SU-DHL-6 (cell line): ENCODE measurements at regions not wholly inside any gene's neighbourhood (a gene's known extent, or its start where the extent isn't known, plus 50 kb on each side); places are given as distances from the start of the nearest gene placed in this dataset.

ENCODE experiments used
- H2AFZ ChIP-seq: fragments of 200-600 bp; sonication (generic); 2 replicates; pipeline ENCODE4 v1.6.1; 2014; ENCODE audit warnings: low read depth, mild to moderate bottlenecking, moderate library complexity, mixed read lengths, antibody characterized with exemption, low read length; ENCODE audit not compliant: severe bottlenecking
- H3F3A ChIP-seq: fragments of 200-600 bp; shearing (Covaris generic); 2 replicates; pipeline ENCODE4 v1.6.0; 2016; ENCODE audit warnings: antibody characterized with exemption, mild to moderate bottlenecking; ENCODE audit not compliant: insufficient read depth
- H3K27ac ChIP-seq: fragments of 200-600 bp; sonication (generic); 2 replicates; pipeline ENCODE4 v1.5.1; 2016; ENCODE audit warnings: low read depth, mild to moderate bottlenecking, low read length, moderate library complexity, mixed read lengths
- H3K27me3 ChIP-seq: fragments of 200-600 bp; sonication (generic), shearing (Covaris generic); 2 replicates; pipeline ENCODE4 v1.6.0; 2014; ENCODE audit warnings: mild to moderate bottlenecking, low read length
- H3K36me3 ChIP-seq: fragments of 200-600 bp; sonication (generic); 2 replicates; pipeline ENCODE4 v1.6.1; 2014; ENCODE audit warnings: mild to moderate bottlenecking, low read length, mixed read lengths
- H3K4me2 ChIP-seq: fragments of 300-600, 200-600 bp; shearing (Covaris generic), sonication (generic); 2 replicates; pipeline ENCODE4 v1.6.0; 2014; ENCODE audit warnings: low read length, low read depth, mild to moderate bottlenecking; ENCODE audit not compliant: poor library complexity, severe bottlenecking
- H3K4me3 ChIP-seq: fragments of 200-600 bp; sonication (generic); 2 replicates; pipeline ENCODE4 v1.5.1; 2014; ENCODE audit warnings: antibody characterized with exemption, low read length, mild to moderate bottlenecking, mixed read lengths; ENCODE audit not compliant: insufficient read depth, poor library complexity, severe bottlenecking
- H3K79me2 ChIP-seq: fragments of 200-600 bp; sonication (generic); 2 replicates; pipeline ENCODE4 v1.6.1; 2014; ENCODE audit warnings: mild to moderate bottlenecking, low read length, moderate library complexity; ENCODE audit not compliant: insufficient read depth
- H3K9ac ChIP-seq: fragments of 200-600 bp; sonication (generic); 2 replicates; pipeline ENCODE4 v1.7.0; 2014; ENCODE audit warnings: mild to moderate bottlenecking, low read length
- H3K9me2 ChIP-seq: fragments of 200-600 bp; sonication (generic); replicated peaks from 2 replicates; pipeline ENCODE4 v1.6.1; 2014; ENCODE audit warnings: low read length; ENCODE audit not compliant: insufficient read depth
- H3K9me3 ChIP-seq: fragments of 200-600 bp; sonication (generic); 2 replicates; pipeline ENCODE4 v1.6.1; 2014; ENCODE audit warnings: low read length, mixed read lengths; ENCODE audit not compliant: insufficient read depth
- H4K20me1 ChIP-seq: fragments of 200-600 bp; sonication (generic); 2 replicates; pipeline ENCODE4 v1.6.1; 2014; ENCODE audit warnings: low read depth, mild to moderate bottlenecking, antibody characterized with exemption, low read length, moderate library complexity, mixed read lengths
- EZH2phosphoT487 ChIP-seq: fragments of 200-600 bp; sonication (generic), shearing (Covaris generic); conservative IDR thresholded peaks from 2 replicates; pipeline ENCODE4 v1.6.1; 2018; ENCODE audit warnings: mild to moderate bottlenecking, antibody characterized with exemption, low read length, moderate library complexity, mixed read lengths
- TF ChIP-seq, protein P1 (sequence below): fragments of 200-600 bp; sonication (generic); IDR thresholded peaks from one replicate; pipeline ENCODE4 v1.5.1; 2017; ENCODE audit warnings: antibody characterized with exemption, mild to moderate bottlenecking, low read length, moderate library complexity; ENCODE audit not compliant: insufficient read depth, poor library complexity, severe bottlenecking

DNA sequence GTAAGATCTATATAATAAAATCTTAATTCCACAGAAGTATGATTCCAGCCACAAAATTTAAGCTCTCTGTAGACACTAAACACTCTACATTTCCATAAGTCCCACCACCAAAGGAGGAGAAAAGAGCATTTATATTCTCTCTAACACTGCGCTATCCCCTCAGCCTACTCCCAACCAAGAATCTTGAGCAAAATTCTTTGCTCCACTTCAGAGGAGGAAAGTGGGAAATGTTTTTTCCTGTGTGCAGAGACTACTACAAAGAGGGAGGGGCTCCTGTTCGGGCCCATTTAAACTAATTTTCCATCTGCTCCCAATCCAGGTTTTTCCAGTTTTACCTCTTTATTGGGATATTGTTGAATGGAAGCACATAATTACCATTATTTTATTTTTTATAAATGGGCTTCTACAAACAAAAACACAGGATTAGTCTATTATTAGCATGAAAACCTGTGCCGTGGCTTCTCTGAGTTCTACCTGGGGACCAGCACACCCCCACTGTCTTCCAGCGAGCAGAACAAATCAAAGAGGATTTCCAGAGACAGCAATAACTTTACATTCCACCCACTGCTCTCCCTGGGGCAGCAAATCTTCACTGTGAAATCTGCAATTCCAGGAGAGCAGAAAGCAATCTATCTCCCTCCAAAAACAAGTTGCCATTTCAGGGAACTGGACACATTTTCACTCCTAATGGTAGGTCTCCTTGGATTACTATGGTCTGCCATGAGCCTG lies 174.0 kb downstream of the DAD1 start:
- TF ChIP-seq, protein P1, sequence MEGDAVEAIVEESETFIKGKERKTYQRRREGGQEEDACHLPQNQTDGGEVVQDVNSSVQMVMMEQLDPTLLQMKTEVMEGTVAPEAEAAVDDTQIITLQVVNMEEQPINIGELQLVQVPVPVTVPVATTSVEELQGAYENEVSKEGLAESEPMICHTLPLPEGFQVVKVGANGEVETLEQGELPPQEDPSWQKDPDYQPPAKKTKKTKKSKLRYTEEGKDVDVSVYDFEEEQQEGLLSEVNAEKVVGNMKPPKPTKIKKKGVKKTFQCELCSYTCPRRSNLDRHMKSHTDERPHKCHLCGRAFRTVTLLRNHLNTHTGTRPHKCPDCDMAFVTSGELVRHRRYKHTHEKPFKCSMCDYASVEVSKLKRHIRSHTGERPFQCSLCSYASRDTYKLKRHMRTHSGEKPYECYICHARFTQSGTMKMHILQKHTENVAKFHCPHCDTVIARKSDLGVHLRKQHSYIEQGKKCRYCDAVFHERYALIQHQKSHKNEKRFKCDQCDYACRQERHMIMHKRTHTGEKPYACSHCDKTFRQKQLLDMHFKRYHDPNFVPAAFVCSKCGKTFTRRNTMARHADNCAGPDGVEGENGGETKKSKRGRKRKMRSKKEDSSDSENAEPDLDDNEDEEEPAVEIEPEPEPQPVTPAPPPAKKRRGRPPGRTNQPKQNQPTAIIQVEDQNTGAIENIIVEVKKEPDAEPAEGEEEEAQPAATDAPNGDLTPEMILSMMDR = no peak
- TF ChIP-seq EZH2phosphoT487 = no peak
- Histone ChIP-seq H3K79me2 (no peaks in the 10 kb centered on the region), H3K9ac (no peak overlapping the region), H3K9me2 (no peaks in the 10 kb centered on the region), H3K4me3 (no peak overlapping the region), H3K36me3 (no peaks in the 10 kb centered on the region), H3F3A (no peaks in the 10 kb centered on the region), H3K9me3 (no peaks in the 10 kb centered on the region), H3K27me3 (no peaks in the 10 kb centered on the region), H4K20me1 (no peaks in the 10 kb centered on the region), H3K27ac (no peak overlapping the region), H2AFZ (no peak overlapping the region), H3K4me2 (no peak overlapping the region)

DNA sequence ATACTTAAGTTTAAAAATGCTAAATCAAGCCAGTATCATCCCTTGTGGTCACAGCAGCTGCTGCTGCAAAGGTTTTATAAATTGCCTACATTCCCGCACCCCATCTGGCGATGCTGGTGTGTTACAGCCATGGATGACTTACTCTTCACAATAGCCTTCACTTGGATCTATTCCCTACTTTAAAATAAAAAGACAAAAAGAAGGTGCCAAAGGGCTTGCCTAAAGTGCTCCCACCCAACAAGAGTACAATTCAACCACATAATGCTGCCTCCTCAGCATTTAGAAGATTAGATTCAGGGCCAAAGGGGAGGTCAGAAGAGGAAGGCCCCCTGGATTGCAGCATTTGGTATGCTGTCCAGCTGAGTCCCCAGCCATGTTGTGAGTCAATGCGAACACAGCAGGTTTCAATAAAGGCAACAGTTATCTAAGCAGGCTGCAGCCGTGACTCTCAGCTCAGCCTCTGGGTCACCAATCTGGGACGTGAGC lies 176.1 kb downstream of the DAD1 start:
- Histone ChIP-seq H3K79me2 (no peaks in the 10 kb centered on the region), H3K4me3 (no peak overlapping the region), H3K9ac (no peak overlapping the region), H3K9me3 (no peaks in the 10 kb centered on the region), H3K27ac (no peak overlapping the region), H4K20me1 (no peaks in the 10 kb centered on the region), H3K4me2 (no peak overlapping the region), H3K9me2 (no peaks in the 10 kb centered on the region), H3K27me3 (no peaks in the 10 kb centered on the region), H2AFZ (no peak overlapping the region), H3F3A (no peaks in the 10 kb centered on the region), H3K36me3 (no peaks in the 10 kb centered on the region)
- TF ChIP-seq, protein P1 = no peak
- TF ChIP-seq EZH2phosphoT487 = no peak

DNA sequence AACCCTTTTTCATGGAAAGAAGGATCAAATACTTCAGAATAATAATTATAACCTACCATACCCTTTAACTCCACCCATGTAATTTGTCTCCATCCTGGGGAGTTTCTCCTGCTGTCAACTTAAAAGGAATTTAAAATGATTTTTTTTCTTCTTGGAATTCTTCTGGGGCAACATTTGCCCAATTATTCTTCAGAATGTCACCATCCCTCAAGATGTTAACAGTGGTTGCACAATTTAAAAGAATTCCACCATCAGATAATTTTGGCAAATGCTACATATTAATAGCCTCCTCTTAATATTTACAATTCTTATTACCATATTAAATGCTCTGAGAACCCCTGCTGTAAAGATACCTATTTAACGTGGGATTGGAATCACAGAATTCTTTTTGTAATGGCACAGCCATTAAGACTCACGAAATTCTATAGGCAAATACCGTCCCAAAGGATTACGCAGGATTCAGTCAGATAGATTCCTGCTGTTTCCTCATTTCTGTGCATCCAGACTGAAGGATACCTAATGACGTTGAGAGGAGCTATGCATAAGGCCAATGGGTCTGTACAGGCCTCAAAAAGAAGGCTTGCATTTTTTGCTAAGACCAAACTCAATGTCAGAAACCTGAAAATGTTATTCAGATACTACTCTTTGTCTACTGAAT lies 177.5 kb downstream of the DAD1 start:
- Histone ChIP-seq H3K9me3 (no peaks in the 10 kb centered on the region), H3K27ac (no peak overlapping the region), H4K20me1 (no peaks in the 10 kb centered on the region), H3K9me2 (no peaks in the 10 kb centered on the region), H3K4me2 (no peak overlapping the region), H3K79me2 (no peaks in the 10 kb centered on the region), H3K27me3 (no peaks in the 10 kb centered on the region), H3F3A (no peaks in the 10 kb centered on the region), H3K4me3 (no peak overlapping the region), H3K36me3 (no peaks in the 10 kb centered on the region), H2AFZ (no peak overlapping the region), H3K9ac (no peak overlapping the region)
- TF ChIP-seq EZH2phosphoT487 = no peak
- TF ChIP-seq, protein P1 = no peak
